ENCODE measurements at regions not wholly inside any gene's neighbourhood (a gene's known extent, or its start where the extent isn't known, plus 50 kb on each side); places are given as distances from the start of the nearest gene placed in this dataset.

- FAIRE-seq (no peak), DNase-seq (ENCODE audit: low spot score) (no peak)
Measured at GRCh38 chr16:49026566-49027181, 255.0 kb downstream of the CBLN1 start.

GRCh38 chr16:49024896-49025295 lies 256.7 kb downstream of the CBLN1 start:
- DNase-seq (ENCODE audit: low spot score) = no peak
- no peak for FAIRE-seq

GRCh38 chr16:49024016-49024415 lies 257.6 kb downstream of the CBLN1 start:
- DNase-seq (ENCODE audit: low spot score) = no peak
- no peak for FAIRE-seq

GRCh38 chr16:49023050-49023449 lies 258.6 kb downstream of the CBLN1 start:
- FAIRE-seq (peak; percentile 86), DNase-seq (ENCODE audit: low spot score) (peak; percentile 87)

GRCh38 chr16:49022351-49022963 lies 259.2 kb downstream of the CBLN1 start:
- DNase-seq (ENCODE audit: low spot score) (no peak), FAIRE-seq (no peak)

- DNase-seq (ENCODE audit: low spot score) (peak; percentile 69), FAIRE-seq (no peak)
Measured at GRCh38 chr16:49021136-49021535, 260.5 kb downstream of the CBLN1 start.

- DNase-seq (ENCODE audit: low spot score) (no peak), FAIRE-seq (peak; percentile 70)
Measured at GRCh38 chr16:49020436-49020835, 261.2 kb downstream of the CBLN1 start.

- DNase-seq (ENCODE audit: low spot score) = no peak
- FAIRE-seq = no peak
Measured at GRCh38 chr16:49019831-49020230, 261.8 kb downstream of the CBLN1 start.

GRCh38 chr16:49019081-49019633 lies 262.5 kb downstream of the CBLN1 start:
- no peak for FAIRE-seq
- DNase-seq (ENCODE audit: low spot score) = no peak

GRCh38 chr16:49018259-49018931 lies 263.2 kb downstream of the CBLN1 start:
- FAIRE-seq (no peak), DNase-seq (ENCODE audit: low spot score) (no peak)

GRCh38 chr16:49017501-49017900 lies 264.1 kb downstream of the CBLN1 start:
- no peak for DNase-seq (ENCODE audit: low spot score)
- FAIRE-seq = no peak

GRCh38 chr16:49016461-49016860 lies 265.2 kb downstream of the CBLN1 start:
- FAIRE-seq (no peak), DNase-seq (ENCODE audit: low spot score) (no peak)

GRCh38 chr16:49015225-49015592 lies 266.4 kb downstream of the CBLN1 start:
- DNase-seq (ENCODE audit: low spot score) (no peak), FAIRE-seq (no peak)

- DNase-seq (ENCODE audit: low spot score) (no peak), FAIRE-seq (no peak)
Measured at GRCh38 chr16:49014277-49015224, 267.1 kb downstream of the CBLN1 start.

GRCh38 chr16:49013727-49014080 lies 267.9 kb downstream of the CBLN1 start:
- DNase-seq (ENCODE audit: low spot score) (no peak), FAIRE-seq (no peak)

- DNase-seq (ENCODE audit: low spot score) (peak; percentile 57), FAIRE-seq (peak; percentile 30)
Measured at GRCh38 chr16:49012961-49013726, 268.5 kb downstream of the CBLN1 start.

- no peak for DNase-seq (ENCODE audit: low spot score)
- FAIRE-seq = no peak
Measured at GRCh38 chr16:49011901-49012300, 269.7 kb downstream of the CBLN1 start.

- FAIRE-seq = no peak
Measured at GRCh38 chr16:49010879-49011278, 270.8 kb downstream of the CBLN1 start.

GRCh38 chr16:49010396-49010795 lies 271.2 kb downstream of the CBLN1 start:
- FAIRE-seq = no peak
- DNase-seq (ENCODE audit: low spot score) = no peak

More at GRCh38 chr16:49010879-49011278, 270.8 kb downstream of the CBLN1 start:
- no peak for DNase-seq (ENCODE audit: low spot score)

GRCh38 chr16:49009204-49009603 lies 272.4 kb downstream of the CBLN1 start:
- DNase-seq (ENCODE audit: low spot score) (no peak), FAIRE-seq (no peak)

- DNase-seq (ENCODE audit: low spot score) (no peak), FAIRE-seq (no peak)
Measured at GRCh38 chr16:49003992-49004391, 277.6 kb downstream of the CBLN1 start.
